K562 (cell line): ENCODE measurements at regions not wholly inside any gene's neighbourhood (a gene's known extent, or its start where the extent isn't known, plus 50 kb on each side); places are given as distances from the start of the nearest gene placed in this dataset.

Experiments used
- ATAC-seq: fragments of 200-7000 bp; cut with Tn5 transposase; 3 replicates; pipeline ENCODE4 v1.9.1; 2020; ENCODE audit warnings: moderate library complexity
- BruUV-seq: library from RNA; stranded (reverse); fragments of 400-500 nt; replicated peaks from 2 replicates; lab custom pipeline; 2021; lab: Mats Ljungman, UMichigan
- CTCF ChIA-PET: fragments of 300-600 bp; formaldehyde crosslinking; extraction: SDS; loops from one replicate; lab custom pipeline; 2021; ENCODE audit warnings: low intra/inter-chr PET ratio; lab: Yijun Ruan, JAX
- POLR2A ChIA-PET: fragments of 300-600, 350-650 bp; sonication (Branson Sonifier 250); formaldehyde crosslinking; extraction: SDS; loops from one replicate; lab custom pipeline; 2021; ENCODE audit warnings: antibody characterized with exemption, inconsistent platforms; lab: Yijun Ruan, JAX
- DNase-seq, 4 experiments: peaks; one replicate each; pipeline versions ENCODE4 v3.0.0 to v3.0.0-alpha.2; 2011 to 2018; ENCODE audit warnings: low spot score in 3 of 4, mixed read lengths in 3 of 4; ENCODE audit errors: extremely low read depth in 1 of 4
- FAIRE-seq: peaks from 2 replicates; lab custom pipeline; 2011; peaks lifted over from hg19 to GRCh38; lab: Jason Lieb, UNC
- H2AFZ ChIP-seq: 2 replicates; pipeline ENCODE4 v1.6.0; 2011; ENCODE audit warnings: low read depth, low read length, control low read depth, inconsistent platforms
- H3K27ac ChIP-seq: fragments of 200-600 bp; 3 replicates; pipeline ENCODE4 v1.8.0; 2011; ENCODE audit warnings: low read depth, mild to moderate bottlenecking, control low read depth, inconsistent platforms, low read length, moderate library complexity, mixed read lengths; ENCODE audit errors: extremely low read depth
- H3K27me3 ChIP-seq, 2 experiments: fragments of 300-600 bp in 1 of 2; 2 replicates in 1 of 2; 3 replicates in 1 of 2; pipeline versions ENCODE4 v1.6.0 to v1.8.0; 2011; ENCODE audit warnings: inconsistent platforms in 2 of 2, low read length in 2 of 2, mild to moderate bottlenecking in 1 of 2, mixed read lengths in 1 of 2, moderate library complexity in 1 of 2; ENCODE audit not compliant: control insufficient read depth in 2 of 2, insufficient read depth in 2 of 2
- H3K36me3 ChIP-seq: fragments of 300-600 bp; 3 replicates; pipeline ENCODE4 v1.8.0; 2011; ENCODE audit warnings: mild to moderate bottlenecking, low read length, inconsistent platforms; ENCODE audit not compliant: control insufficient read depth, insufficient read depth
- H3K4me1 ChIP-seq, 2 experiments: fragments of 200-600 bp in 1 of 2; replicated peaks in 1 of 2; 2 replicates in 1 of 2; 3 replicates in 1 of 2; pipeline versions ENCODE4 v1.5.1 to v1.8.0; 2011; ENCODE audit warnings: inconsistent platforms in 2 of 2, low read length in 2 of 2, mild to moderate bottlenecking in 1 of 2, mixed read lengths in 1 of 2, moderate library complexity in 1 of 2; ENCODE audit not compliant: control insufficient read depth in 2 of 2, insufficient read depth in 2 of 2
- H3K4me2 ChIP-seq: 2 replicates; pipeline ENCODE4 v1.6.1; 2011; ENCODE audit warnings: low read length, control low read depth, inconsistent platforms, mixed read lengths; ENCODE audit not compliant: insufficient read depth
- H3K4me3 ChIP-seq: fragments of 200-600 bp; sonication (generic), shearing (Covaris generic); 2 replicates; pipeline ENCODE4 v1.5.1; 2016; ENCODE audit warnings: control low read depth, inconsistent platforms
- H3K79me2 ChIP-seq: fragments of 200-600 bp; 3 replicates; pipeline ENCODE4 v1.8.0; 2011; ENCODE audit warnings: low read length, inconsistent platforms; ENCODE audit not compliant: control insufficient read depth, insufficient read depth
- H3K9ac ChIP-seq, 2 experiments: 2 replicates each; pipeline versions ENCODE4 v1.6.0 to v1.6.1; 2011; ENCODE audit warnings: low read depth in 2 of 2, low read length in 2 of 2, control low read depth in 1 of 2, inconsistent platforms in 1 of 2, mild to moderate bottlenecking in 1 of 2, mixed read lengths in 1 of 2; ENCODE audit not compliant: insufficient read depth in 1 of 2
- H3K9me1 ChIP-seq: one replicate; pipeline ENCODE4 v1.6.0; 2011; ENCODE audit warnings: inconsistent platforms, mild to moderate bottlenecking, low read length, moderate library complexity; ENCODE audit not compliant: control insufficient read depth, insufficient read depth
- H3K9me3 ChIP-seq: replicated peaks from 2 replicates; pipeline ENCODE4 v1.5.1; 2011; ENCODE audit warnings: low read depth, low read length, inconsistent platforms; ENCODE audit not compliant: control insufficient read depth, insufficient read depth
- H4K20me1 ChIP-seq: replicated peaks from 2 replicates; pipeline ENCODE4 v1.6.1; 2011; ENCODE audit warnings: low read length, inconsistent platforms, mixed read lengths; ENCODE audit not compliant: control insufficient read depth, insufficient read depth
- AFF4 ChIP-seq: sonication (generic); formaldehyde crosslinking; IDR thresholded peaks from 2 replicates; pipeline ENCODE4 v1.8.0; 2023; ENCODE audit warnings: mild to moderate bottlenecking, missing genetic modification reagents
- NFIC ChIP-seq: fragments of 450-650 bp; IDR thresholded peaks from 2 replicates; pipeline ENCODE4 v1.6.1; 2017; ENCODE audit warnings: mild to moderate bottlenecking, inconsistent platforms
- PHTF2 ChIP-seq: fragments of 250-450 bp; sonication (Bioruptor Pico); IDR thresholded peaks from 2 replicates; pipeline ENCODE4 v1.5.0; 2021; ENCODE audit warnings: mild to moderate bottlenecking
- UBTF ChIP-seq, 2 experiments: IDR thresholded peaks; 2 replicates each; pipeline ENCODE4 v1.6.1; 2012; ENCODE audit warnings: improper control_type of control experiment in 2 of 2, low read depth in 2 of 2, low read length in 2 of 2, borderline replicate concordance in 1 of 2
- ZBTB43 ChIP-seq: sonication (generic); formaldehyde crosslinking; IDR thresholded peaks from 2 replicates; pipeline ENCODE4 v1.8.0; 2023; ENCODE audit warnings: mild to moderate bottlenecking, missing genetic modification reagents
- in situ Hi-C: fragments of 300-500 bp; cut with MboI; formaldehyde crosslinking; loops from 4 replicates; pipeline ENCODE4 v1.15.0; 2018; ENCODE audit warnings: inconsistent platforms, mixed read lengths
- intact Hi-C: fragments of 100-400 bp; cut with micrococcal nuclease; formaldehyde crosslinking; loops from 2 replicates; pipeline ENCODE4 v1.14.2; 2022

GRCh38 chrX:43008356-43008755 lies 230.4 kb upstream of the PPP1R2C start (continued):
- no peak for TF ChIP-seq PHTF2 (CRISPR knock-in tag)
- TF ChIP-seq ZBTB43 (CRISPR knock-in tag), result no peak
- no peak for TF ChIP-seq UBTF (IDR thresholded peaks at IDR 0.05; ENCODE audit: borderline replicate concordance in 1 of 2, low read depth in 2 of 2, low read length in 2 of 2)

GRCh38 chrX:43016021-43016420 lies 238.1 kb upstream of the PPP1R2C start:
- no peak overlapping the region for H3K4me2 ChIP-seq
- DNase-seq, result no peak
- no peaks in the 10 kb centered on the region for H4K20me1 ChIP-seq
- H3K9ac ChIP-seq, result no peak overlapping the region
- no peak overlapping the region for H2AFZ ChIP-seq
- no peak overlapping the region for H3K4me3 ChIP-seq
- H3K27ac ChIP-seq, result no peak overlapping the region
- H3K36me3 ChIP-seq, result no peaks in the 10 kb centered on the region; the same call in 2 of the 3 replicates
- in situ Hi-C loops, result no loop called here
- BruUV-seq, result no TSS peak
- H3K9me1 ChIP-seq, result no peaks in the 10 kb centered on the region
- no peak for TF ChIP-seq AFF4 (CRISPR knock-in tag)
- TF ChIP-seq NFIC, result peak; percentile 11; the same call in 1 of the 2 replicates
- TF ChIP-seq, all 486 proteins: peak for 1
- Histone ChIP-seq H3K9me3 (no peaks in the 10 kb centered on the region), H3K4me1 (no peaks in the 10 kb centered on the region), H3K79me2 (no peaks in the 10 kb centered on the region), H3K27me3 (no peaks in the 10 kb centered on the region)
- POLR2A ChIA-PET, result no interaction called here
- ATAC-seq (no peak), FAIRE-seq (no peak)
- intact Hi-C loops, result no loop called here
- CTCF ChIA-PET, result no interaction called here
